ENCODE measurements at regions not wholly inside any gene's neighbourhood (a gene's known extent, or its start where the extent isn't known, plus 50 kb on each side); places are given as distances from the start of the nearest gene placed in this dataset.

DNA sequence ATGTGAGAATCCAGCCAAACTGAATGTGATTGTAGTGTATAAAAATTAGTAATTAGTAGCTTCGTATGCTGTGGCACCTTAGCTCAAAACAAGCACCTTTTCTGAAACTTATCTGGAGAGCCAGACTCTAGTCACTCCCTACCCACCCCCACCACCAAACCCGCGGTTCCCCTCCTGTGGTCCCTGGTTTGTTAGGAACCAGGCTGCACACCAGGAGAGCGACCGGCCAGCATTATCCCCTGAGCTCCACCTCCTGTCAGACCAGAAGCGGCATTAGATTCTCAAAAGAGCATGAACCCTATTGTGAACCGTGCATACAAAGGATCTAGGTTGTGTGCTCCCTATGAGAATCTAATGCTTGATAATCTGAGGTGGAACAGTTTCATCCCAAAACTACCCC lies 498.6 kb downstream of the CHSY3 start:
- TF ChIP-seq YY1 (IDR thresholded peaks at IDR 0.05; ENCODE audit: insufficient read depth, insufficient read length) (no peak), ZNF274 (IDR thresholded peaks at IDR 0.05; ENCODE audit: low read depth, low read length) (no peak), SUZ12 (IDR thresholded peaks at IDR 0.05; ENCODE audit: extremely low read depth, insufficient read depth, insufficient read length) (no peak)

All from NT2/D1 (cell line).